ENCODE measurements at regions not wholly inside any gene's neighbourhood (a gene's known extent, or its start where the extent isn't known, plus 50 kb on each side); places are given as distances from the start of the nearest gene placed in this dataset.

DNA sequence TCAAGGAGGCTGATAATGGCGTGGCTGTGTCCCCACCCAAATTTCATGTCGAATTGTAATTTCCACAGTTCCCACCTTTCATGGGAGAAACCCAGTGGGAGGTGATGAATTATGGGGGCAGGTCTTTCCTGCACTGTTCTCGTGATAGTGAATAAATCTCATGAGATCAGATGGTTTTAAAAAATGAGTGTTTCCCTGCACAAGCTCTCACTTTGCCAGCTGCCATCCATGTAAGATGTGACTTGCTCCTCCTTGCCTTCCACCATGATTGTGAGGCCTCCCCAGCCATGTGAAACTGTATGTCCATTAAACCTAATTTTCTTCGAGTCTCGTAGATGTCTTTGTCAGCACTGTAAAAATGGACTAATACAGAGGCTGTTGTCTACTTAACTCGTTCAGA lies 488.3 kb downstream of the SPRY1 start:
- TF ChIP-seq RFX5 (IDR thresholded peaks at IDR 0.05; ENCODE audit: low read length) (no peak), GABPA (IDR thresholded peaks at IDR 0.05; ENCODE audit: low read depth) (no peak), RXRA (IDR thresholded peaks at IDR 0.05; ENCODE audit: borderline replicate concordance, low read depth) (no peak), RAD21 (IDR thresholded peaks at IDR 0.05; ENCODE audit: low read length) (no peak), EP300 (IDR thresholded peaks at IDR 0.05; ENCODE audit: borderline replicate concordance in 1 of 2, low read depth in 1 of 2, low read length in 1 of 2) (no peak), POLR2AphosphoS5 (IDR thresholded peaks at IDR 0.05; ENCODE audit: low read depth, low read length) (no peak), JUND (IDR thresholded peaks at IDR 0.05) (no peak)
- TF ChIP-seq, protein P1, sequence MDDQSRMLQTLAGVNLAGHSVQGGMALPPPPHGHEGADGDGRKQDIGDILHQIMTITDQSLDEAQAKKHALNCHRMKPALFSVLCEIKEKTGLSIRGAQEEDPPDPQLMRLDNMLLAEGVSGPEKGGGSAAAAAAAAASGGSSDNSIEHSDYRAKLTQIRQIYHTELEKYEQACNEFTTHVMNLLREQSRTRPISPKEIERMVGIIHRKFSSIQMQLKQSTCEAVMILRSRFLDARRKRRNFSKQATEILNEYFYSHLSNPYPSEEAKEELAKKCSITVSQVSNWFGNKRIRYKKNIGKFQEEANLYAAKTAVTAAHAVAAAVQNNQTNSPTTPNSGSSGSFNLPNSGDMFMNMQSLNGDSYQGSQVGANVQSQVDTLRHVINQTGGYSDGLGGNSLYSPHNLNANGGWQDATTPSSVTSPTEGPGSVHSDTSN (IDR thresholded peaks at IDR 0.05), result no peak
- TF ChIP-seq, protein P2, sequence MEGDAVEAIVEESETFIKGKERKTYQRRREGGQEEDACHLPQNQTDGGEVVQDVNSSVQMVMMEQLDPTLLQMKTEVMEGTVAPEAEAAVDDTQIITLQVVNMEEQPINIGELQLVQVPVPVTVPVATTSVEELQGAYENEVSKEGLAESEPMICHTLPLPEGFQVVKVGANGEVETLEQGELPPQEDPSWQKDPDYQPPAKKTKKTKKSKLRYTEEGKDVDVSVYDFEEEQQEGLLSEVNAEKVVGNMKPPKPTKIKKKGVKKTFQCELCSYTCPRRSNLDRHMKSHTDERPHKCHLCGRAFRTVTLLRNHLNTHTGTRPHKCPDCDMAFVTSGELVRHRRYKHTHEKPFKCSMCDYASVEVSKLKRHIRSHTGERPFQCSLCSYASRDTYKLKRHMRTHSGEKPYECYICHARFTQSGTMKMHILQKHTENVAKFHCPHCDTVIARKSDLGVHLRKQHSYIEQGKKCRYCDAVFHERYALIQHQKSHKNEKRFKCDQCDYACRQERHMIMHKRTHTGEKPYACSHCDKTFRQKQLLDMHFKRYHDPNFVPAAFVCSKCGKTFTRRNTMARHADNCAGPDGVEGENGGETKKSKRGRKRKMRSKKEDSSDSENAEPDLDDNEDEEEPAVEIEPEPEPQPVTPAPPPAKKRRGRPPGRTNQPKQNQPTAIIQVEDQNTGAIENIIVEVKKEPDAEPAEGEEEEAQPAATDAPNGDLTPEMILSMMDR (IDR thresholded peaks at IDR 0.05), result no peak
- TF ChIP-seq, protein P3, sequence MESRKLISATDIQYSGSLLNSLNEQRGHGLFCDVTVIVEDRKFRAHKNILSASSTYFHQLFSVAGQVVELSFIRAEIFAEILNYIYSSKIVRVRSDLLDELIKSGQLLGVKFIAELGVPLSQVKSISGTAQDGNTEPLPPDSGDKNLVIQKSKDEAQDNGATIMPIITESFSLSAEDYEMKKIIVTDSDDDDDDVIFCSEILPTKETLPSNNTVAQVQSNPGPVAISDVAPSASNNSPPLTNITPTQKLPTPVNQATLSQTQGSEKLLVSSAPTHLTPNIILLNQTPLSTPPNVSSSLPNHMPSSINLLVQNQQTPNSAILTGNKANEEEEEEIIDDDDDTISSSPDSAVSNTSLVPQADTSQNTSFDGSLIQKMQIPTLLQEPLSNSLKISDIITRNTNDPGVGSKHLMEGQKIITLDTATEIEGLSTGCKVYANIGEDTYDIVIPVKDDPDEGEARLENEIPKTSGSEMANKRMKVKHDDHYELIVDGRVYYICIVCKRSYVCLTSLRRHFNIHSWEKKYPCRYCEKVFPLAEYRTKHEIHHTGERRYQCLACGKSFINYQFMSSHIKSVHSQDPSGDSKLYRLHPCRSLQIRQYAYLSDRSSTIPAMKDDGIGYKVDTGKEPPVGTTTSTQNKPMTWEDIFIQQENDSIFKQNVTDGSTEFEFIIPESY (IDR thresholded peaks at IDR 0.05; ENCODE audit: borderline replicate concordance, low read depth), result no peak
- TF ChIP-seq, protein P4, sequence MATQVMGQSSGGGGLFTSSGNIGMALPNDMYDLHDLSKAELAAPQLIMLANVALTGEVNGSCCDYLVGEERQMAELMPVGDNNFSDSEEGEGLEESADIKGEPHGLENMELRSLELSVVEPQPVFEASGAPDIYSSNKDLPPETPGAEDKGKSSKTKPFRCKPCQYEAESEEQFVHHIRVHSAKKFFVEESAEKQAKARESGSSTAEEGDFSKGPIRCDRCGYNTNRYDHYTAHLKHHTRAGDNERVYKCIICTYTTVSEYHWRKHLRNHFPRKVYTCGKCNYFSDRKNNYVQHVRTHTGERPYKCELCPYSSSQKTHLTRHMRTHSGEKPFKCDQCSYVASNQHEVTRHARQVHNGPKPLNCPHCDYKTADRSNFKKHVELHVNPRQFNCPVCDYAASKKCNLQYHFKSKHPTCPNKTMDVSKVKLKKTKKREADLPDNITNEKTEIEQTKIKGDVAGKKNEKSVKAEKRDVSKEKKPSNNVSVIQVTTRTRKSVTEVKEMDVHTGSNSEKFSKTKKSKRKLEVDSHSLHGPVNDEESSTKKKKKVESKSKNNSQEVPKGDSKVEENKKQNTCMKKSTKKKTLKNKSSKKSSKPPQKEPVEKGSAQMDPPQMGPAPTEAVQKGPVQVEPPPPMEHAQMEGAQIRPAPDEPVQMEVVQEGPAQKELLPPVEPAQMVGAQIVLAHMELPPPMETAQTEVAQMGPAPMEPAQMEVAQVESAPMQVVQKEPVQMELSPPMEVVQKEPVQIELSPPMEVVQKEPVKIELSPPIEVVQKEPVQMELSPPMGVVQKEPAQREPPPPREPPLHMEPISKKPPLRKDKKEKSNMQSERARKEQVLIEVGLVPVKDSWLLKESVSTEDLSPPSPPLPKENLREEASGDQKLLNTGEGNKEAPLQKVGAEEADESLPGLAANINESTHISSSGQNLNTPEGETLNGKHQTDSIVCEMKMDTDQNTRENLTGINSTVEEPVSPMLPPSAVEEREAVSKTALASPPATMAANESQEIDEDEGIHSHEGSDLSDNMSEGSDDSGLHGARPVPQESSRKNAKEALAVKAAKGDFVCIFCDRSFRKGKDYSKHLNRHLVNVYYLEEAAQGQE (IDR thresholded peaks at IDR 0.05; ENCODE audit: low read depth, low read length), result no peak

All from SK-N-SH (cell line).